SK-N-SH treated with all-trans-retinoic acid at 6 μM for 48 hours (cell line): ENCODE measurements at regions not wholly inside any gene's neighbourhood (a gene's known extent, or its start where the extent isn't known, plus 50 kb on each side); places are given as distances from the start of the nearest gene placed in this dataset.

Experiments
- BACH2 ChIP-seq: fragments of 250-450 bp; sonication (Bioruptor Pico); IDR thresholded peaks from 2 replicates; pipeline ENCODE4 v1.9.0; 2021; ENCODE audit warnings: mild to moderate bottlenecking, borderline replicate concordance
- SNAI2 ChIP-seq: fragments of 250-450 bp; sonication (Bioruptor Pico); IDR thresholded peaks from 2 replicates; pipeline ENCODE4 v1.5.0; 2020; ENCODE audit warnings: mild to moderate bottlenecking, moderate library complexity

DNA sequence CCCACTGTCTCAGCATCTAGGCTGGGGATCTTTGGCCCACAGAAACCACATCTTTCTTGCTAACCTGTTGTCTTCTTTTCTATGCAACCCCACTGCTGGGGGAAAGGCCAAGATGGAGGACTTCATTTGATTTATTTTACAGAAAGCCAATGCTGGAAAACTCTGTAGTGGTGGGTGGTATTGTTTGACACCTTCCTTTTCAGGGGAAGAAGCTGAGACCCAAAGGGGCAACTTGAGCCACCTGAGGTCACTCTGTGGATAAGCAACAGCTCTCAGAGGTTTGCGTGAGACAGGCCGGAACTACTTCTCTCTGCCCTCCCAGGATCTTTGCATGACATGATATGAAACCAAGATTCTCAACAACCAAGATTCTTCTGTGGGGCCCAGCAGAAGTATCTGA lies 645.2 kb downstream of the VRK1 start:
- TF ChIP-seq SNAI2 (no peak), BACH2 (CRISPR knock-in tag) (no peak)
